ENCODE measurements at regions not wholly inside any gene's neighbourhood (a gene's known extent, or its start where the extent isn't known, plus 50 kb on each side); places are given as distances from the start of the nearest gene placed in this dataset.

- TF ChIP-seq CTCF (IDR thresholded peaks at IDR 0.05) (no peak), NFE2L1 (CRISPR knock-in tag; IDR thresholded peaks at IDR 0.05) (no peak), TP53 (CRISPR knock-in tag; IDR thresholded peaks at IDR 0.05) (no peak), ZNF512 (CRISPR knock-in tag; IDR thresholded peaks at IDR 0.05; ENCODE audit: borderline replicate concordance) (no peak), JUN (CRISPR knock-in tag; IDR thresholded peaks at IDR 0.05) (no peak)
Measured at GRCh38 chr1:244218220-244218619, 167.1 kb downstream of the ZBTB18 start.
